GM12865 (cell line): ENCODE measurements at regions not wholly inside any gene's neighbourhood (a gene's known extent, or its start where the extent isn't known, plus 50 kb on each side); places are given as distances from the start of the nearest gene placed in this dataset.

ENCODE experiments used
- DNase-seq: peaks from one replicate; pipeline ENCODE4 v3.0.0; 2010; ENCODE audit warnings: low read depth
- H3K4me3 ChIP-seq: 2 replicates; pipeline ENCODE4 v1.5.1; 2011; ENCODE audit warnings: mild to moderate bottlenecking, low read depth, low read length, control low read depth
- TF ChIP-seq, protein P1 (sequence below): IDR thresholded peaks from 2 replicates; pipeline ENCODE4 v1.5.1; 2011; ENCODE audit warnings: low read length, control low read depth, low read depth, inconsistent platforms; ENCODE audit not compliant: insufficient read depth; ENCODE audit errors: missing control alignments

DNA sequence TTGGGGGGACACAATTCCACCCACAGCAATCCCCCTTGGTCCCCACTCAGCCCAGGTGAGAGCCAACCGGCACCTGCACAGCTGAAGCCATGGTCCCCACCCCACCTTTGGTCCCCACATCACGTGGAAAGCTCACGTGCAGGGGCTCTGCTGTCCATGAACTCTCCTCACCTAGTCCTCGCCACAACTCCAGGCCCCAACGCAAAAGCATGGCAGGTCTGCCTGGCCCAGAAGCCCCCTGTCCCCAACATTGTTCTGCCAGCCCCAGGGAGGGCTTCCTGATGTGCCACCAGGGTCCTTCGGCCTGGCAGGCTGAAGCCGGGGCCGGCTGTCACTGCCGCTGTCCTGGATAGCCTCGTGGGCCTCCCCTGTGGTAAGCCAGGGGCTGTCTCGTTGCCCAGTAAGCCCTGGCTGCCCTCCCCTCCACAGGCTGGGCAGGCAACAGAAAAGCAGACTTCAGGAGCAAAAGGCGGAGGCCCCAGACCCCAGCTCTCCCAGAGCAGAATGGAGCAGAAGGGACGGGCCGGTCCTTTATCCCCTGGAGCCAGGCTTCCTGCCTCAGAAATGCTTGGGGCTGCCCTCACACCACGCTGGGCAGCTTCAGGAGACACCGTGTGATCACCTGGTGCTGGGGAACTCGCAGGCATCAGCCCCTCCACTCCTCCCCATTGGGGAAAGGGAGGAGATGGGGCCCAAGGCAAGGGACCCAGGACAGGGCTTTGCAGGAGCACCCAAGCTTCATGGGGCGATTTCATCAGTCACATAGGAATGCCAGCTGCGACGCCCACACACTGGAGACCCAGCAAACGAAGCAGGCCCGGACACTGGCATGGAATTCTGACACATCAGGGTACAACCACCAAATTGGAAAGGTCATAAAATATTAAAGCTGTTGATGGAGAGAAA, 103.7 kb downstream of the ADRA2C start:
- no peak for DNase-seq
- H3K4me3 ChIP-seq = no peak overlapping the region
- TF ChIP-seq, protein P1, sequence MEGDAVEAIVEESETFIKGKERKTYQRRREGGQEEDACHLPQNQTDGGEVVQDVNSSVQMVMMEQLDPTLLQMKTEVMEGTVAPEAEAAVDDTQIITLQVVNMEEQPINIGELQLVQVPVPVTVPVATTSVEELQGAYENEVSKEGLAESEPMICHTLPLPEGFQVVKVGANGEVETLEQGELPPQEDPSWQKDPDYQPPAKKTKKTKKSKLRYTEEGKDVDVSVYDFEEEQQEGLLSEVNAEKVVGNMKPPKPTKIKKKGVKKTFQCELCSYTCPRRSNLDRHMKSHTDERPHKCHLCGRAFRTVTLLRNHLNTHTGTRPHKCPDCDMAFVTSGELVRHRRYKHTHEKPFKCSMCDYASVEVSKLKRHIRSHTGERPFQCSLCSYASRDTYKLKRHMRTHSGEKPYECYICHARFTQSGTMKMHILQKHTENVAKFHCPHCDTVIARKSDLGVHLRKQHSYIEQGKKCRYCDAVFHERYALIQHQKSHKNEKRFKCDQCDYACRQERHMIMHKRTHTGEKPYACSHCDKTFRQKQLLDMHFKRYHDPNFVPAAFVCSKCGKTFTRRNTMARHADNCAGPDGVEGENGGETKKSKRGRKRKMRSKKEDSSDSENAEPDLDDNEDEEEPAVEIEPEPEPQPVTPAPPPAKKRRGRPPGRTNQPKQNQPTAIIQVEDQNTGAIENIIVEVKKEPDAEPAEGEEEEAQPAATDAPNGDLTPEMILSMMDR = no peak

DNA sequence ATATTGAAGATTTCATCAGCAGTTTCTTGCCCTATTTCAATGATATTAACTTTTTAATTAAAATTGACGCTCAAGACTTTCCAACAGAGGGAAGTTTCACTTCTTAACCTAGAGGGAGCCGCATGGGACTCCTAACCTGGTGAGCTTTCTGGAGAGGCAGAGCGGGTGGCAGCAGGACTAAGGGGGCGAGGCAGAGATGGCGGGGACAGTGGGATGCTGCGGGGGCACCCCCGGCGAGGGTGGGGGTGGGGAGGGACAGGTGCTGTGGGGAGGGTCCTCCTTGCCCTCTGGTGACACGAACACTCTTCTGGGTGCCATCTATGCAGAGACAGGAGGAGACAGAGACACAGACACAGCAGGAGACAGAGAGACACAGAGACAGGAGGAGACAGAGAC, 104.4 kb downstream of the ADRA2C start:
- TF ChIP-seq, protein P1 = no peak
- no peak for DNase-seq
- no peak overlapping the region for H3K4me3 ChIP-seq

DNA sequence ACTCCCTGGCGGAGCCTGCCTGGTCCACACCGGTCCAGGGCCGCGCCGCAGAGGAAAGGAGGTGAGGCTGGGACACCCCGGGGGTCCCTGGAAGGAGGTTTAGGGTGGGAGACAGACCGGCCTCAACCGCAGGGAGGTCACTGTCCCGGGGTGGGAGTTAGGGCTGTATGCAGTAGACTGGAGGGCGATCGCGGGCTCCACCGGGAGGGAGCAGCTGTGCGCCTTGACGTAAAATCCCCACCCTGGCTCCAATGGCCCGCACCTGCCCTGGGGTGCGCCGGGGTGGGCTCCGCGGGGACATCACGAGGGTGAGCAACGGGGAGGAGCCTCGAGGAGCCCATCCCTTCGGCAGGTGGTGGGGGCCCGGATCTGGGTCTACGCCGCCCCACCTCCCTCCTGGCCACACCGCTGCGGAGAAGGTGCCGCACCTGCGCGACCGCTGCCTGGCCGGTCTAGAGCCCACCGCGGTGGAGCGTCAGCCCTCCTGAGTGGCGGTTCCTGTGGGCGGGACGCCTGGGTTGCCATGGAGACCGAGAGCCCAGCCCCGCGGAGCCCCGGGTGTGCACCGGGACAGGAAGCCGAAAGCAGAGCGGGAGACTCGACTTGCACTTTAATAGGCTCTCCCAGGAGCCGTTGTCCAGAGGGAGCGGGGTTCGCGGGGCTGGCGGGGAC, 105.1 kb downstream of the ADRA2C start:
- H3K4me3 ChIP-seq = no peak overlapping the region
- peak; percentile 13 for DNase-seq
- TF ChIP-seq, protein P1 = no peak

DNA sequence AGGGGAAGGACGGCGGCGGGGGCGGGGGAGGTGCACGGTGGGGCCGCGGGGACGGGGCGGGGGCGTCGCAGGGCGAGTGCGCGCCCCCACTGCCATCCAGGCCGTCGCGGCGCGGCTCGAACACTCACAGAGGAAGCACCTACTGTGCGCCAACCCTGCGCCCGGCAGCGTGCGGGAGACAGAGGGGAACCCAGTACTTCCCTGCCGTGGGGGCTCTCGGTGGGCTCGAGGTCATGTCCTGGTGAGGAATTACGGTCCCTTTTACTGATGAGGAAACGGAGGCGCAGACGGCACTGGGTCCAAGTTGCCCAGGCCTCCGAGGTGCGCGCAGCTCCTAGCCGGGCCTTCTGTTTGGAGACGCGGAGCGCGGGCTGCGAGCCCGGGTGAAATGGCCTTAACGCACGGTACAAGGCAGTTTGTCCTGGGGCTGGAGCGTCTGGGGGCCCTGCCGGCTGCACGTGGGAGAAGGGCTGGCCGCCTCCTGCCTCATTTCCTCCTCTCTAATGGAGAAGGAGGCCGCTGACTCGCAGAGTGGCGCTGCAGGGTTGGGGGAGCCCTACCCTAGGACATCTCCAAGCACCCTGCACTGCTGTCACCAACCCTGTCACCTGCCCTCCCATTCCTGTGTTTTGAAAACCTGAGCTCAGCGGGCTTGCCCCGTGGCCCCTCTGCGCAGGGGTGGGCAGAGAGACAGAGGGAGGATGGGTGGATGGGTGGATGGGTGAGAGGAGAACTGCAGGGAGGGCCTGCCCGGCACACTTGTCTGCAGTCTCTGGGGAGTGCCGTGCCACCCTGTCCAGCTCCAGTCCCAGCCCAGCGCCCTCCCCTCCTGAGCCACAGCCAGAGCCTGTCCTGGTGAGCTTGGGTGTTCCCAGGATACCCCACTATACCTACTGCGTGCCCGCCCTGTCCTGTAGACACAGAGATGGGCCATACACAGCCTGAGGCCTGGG, 106.0 kb downstream of the ADRA2C start:
- TF ChIP-seq, protein P1 = no peak
- DNase-seq = no peak
- no peak overlapping the region for H3K4me3 ChIP-seq

DNA sequence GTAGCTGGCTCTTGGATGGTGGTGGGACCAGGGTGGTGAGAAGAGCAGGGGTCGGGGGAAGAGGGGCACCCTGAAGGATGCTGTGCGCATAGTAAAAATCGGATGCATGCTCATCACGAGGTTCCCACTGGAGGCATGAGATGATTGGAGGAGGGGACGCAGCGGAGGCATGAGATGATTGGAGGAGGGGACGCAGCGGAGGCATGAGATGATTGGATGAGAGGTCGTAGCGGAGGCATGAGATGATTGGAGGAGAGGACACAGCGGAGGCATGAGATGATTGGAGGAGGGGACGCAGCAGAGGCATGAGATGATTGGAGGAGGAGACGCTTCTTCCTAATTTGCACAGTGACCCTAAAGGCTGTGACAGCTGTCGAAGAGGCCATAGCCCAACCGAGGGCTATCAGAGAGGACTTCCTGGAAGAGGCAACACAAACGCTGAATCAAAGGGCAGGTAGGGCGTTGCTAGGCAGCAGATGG, 106.7 kb downstream of the ADRA2C start:
- TF ChIP-seq, protein P1 = no peak
- DNase-seq = no peak
- no peak overlapping the region for H3K4me3 ChIP-seq

DNA sequence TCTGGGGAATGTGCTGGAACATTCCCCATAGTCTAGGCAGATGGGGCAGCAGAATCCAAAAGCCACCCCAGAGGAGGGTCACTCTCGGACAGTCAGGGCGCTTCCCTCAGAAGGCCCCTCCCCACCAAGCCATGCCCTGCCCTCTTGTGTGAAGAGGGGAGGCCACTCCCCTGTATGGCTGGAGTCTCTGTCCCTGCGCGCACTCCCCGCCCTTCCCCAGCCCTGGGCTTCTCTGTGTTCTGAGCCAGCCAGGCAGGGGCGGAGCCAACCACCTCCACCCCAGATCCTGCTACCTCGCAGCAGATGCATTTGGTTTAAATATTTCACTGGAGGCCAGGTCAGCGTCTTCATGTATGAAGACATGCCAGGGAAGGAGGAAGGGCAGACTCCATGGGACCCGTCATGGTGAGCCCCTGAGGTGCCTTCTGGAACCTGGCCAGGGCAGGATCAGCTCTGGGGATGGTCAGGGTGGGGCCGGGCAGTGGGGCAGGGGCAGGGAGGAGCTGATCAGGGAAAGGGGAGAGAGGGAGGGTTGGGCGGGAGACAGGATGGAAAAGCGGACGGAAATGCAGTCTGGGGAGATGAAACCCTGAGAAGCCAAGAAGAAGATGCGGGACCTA, 107.3 kb downstream of the ADRA2C start:
- H3K4me3 ChIP-seq = no peak overlapping the region
- no peak for DNase-seq
- TF ChIP-seq, protein P1 = no peak
